Keratinocyte (primary cell): ENCODE measurements at regions not wholly inside any gene's neighbourhood (a gene's known extent, or its start where the extent isn't known, plus 50 kb on each side); places are given as distances from the start of the nearest gene placed in this dataset.

Experiments used
- DNase-seq: peaks from one replicate; pipeline ENCODE4 v3.0.0-alpha.2; 2011; ENCODE audit warnings: low read depth, missing footprints, low spot score
- FAIRE-seq: peaks from 2 replicates; lab custom pipeline; 2011; peaks lifted over from hg19 to GRCh38; lab: Jason Lieb, UNC
- H2AFZ ChIP-seq: 2 replicates; pipeline ENCODE4 v1.6.0; 2012; ENCODE audit warnings: low read length, control low read depth, inconsistent platforms; ENCODE audit not compliant: control insufficient read depth
- H3K27ac ChIP-seq: 2 replicates; pipeline ENCODE4 v1.5.1; 2011; ENCODE audit warnings: low read length; ENCODE audit not compliant: control insufficient read depth, insufficient read depth
- H3K27me3 ChIP-seq: 3 replicates; pipeline ENCODE4 v1.6.0; 2011; ENCODE audit warnings: low read length; ENCODE audit not compliant: control insufficient read depth, insufficient read depth; ENCODE audit errors: extremely low read depth
- H3K36me3 ChIP-seq, 2 experiments: 2 replicates in 1 of 2; 3 replicates in 1 of 2; pipeline ENCODE4 v1.5.1; 2011; ENCODE audit warnings: low read length in 2 of 2, mild to moderate bottlenecking in 1 of 2; ENCODE audit not compliant: control insufficient read depth in 2 of 2, insufficient read depth in 2 of 2; ENCODE audit errors: extremely low read depth in 1 of 2
- H3K4me1 ChIP-seq: 3 replicates; pipeline ENCODE4 v1.5.1; 2011; ENCODE audit warnings: low read length; ENCODE audit not compliant: control insufficient read depth, insufficient read depth; ENCODE audit errors: extremely low read depth
- H3K4me2 ChIP-seq: 3 replicates; pipeline ENCODE4 v1.6.0; 2011; ENCODE audit warnings: low read depth, low read length; ENCODE audit not compliant: control insufficient read depth, insufficient read depth; ENCODE audit errors: extremely low read depth
- H3K4me3 ChIP-seq, 3 experiments: fragments of 200-600 bp in 1 of 3; sonication (generic) in 1 of 3; 2 replicates in 2 of 3; 3 replicates in 1 of 3; pipeline ENCODE4 v1.5.1; 2011 to 2016; ENCODE audit warnings: low read length in 3 of 3, mild to moderate bottlenecking in 3 of 3, control low read depth in 2 of 3, inconsistent platforms in 1 of 3, low read depth in 1 of 3, mixed read lengths in 1 of 3, mixed run types in 1 of 3, moderate library complexity in 1 of 3; ENCODE audit not compliant: control insufficient read depth in 2 of 3, insufficient read depth in 2 of 3; ENCODE audit errors: extremely low read depth in 1 of 3
- H3K79me2 ChIP-seq: 2 replicates; pipeline ENCODE4 v1.6.0; 2012; ENCODE audit warnings: low read length; ENCODE audit not compliant: control insufficient read depth, insufficient read depth
- H3K9ac ChIP-seq: 3 replicates; pipeline ENCODE4 v1.6.0; 2011; ENCODE audit warnings: low read length; ENCODE audit not compliant: control insufficient read depth, insufficient read depth; ENCODE audit errors: extremely low read depth
- H3K9me1 ChIP-seq: 3 replicates; pipeline ENCODE4 v1.6.0; 2011; ENCODE audit warnings: low read length; ENCODE audit not compliant: control insufficient read depth, insufficient read depth; ENCODE audit errors: extremely low read depth
- H3K9me3 ChIP-seq: 2 replicates; pipeline ENCODE4 v1.5.1; 2012; ENCODE audit warnings: low read depth, low read length; ENCODE audit not compliant: control insufficient read depth
- H4K20me1 ChIP-seq: 3 replicates; pipeline ENCODE4 v1.6.0; 2011; ENCODE audit warnings: low read length; ENCODE audit not compliant: control insufficient read depth, insufficient read depth; ENCODE audit errors: extremely low read depth
- EZH2 ChIP-seq: IDR thresholded peaks from one replicate; pipeline ENCODE4 v1.6.1; 2012; ENCODE audit warnings: inconsistent platforms, mild to moderate bottlenecking, low read length, moderate library complexity
- dilution Hi-C: fragments of 300-500 bp; cut with MboI; formaldehyde crosslinking; loops from one replicate; pipeline ENCODE4 v1.7.0; 2020; ENCODE audit warnings: low sequenced_read_pairs; ENCODE audit not compliant: extremely low pct_ligation_motif_present
- TF ChIP-seq, protein P1 (sequence below), 3 experiments: IDR thresholded peaks in 1 of 3; conservative IDR thresholded peaks in 1 of 3; optimal IDR thresholded peaks in 1 of 3; 2 replicates in 2 of 3; 3 replicates in 1 of 3; pipeline versions ENCODE3 to v1.5.1; 2011; ENCODE audit warnings: low read length in 3 of 3, mild to moderate bottlenecking in 3 of 3, moderate library complexity in 2 of 3, control low read depth in 1 of 3, inconsistent platforms in 1 of 3; ENCODE audit not compliant: insufficient read depth in 2 of 3; ENCODE audit errors: extremely low read depth in 1 of 3

DNA sequence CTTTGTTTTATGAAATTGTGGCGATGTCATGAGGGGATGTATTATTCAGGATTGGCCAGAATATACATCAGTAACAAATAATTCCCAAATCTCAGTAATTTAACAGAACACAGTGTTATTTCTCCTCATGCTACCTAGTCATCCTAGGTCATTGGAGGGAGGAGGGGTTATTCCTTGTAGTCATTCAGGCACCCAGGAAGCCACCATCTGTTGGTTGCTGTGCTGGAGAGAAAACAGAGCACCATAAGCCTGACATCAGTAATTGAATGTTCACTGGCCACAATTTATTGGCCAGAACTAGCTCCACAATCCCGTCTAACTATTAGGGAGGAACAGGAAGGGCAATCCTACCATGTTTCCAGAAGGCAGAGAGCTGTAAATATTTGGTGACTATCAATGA is 303.5 kb upstream of the CELF4 start:
- Histone ChIP-seq H3K27me3 (no peaks in the 10 kb centered on the region), H3K4me1 (no peaks in the 10 kb centered on the region)
- no peak for FAIRE-seq

DNA sequence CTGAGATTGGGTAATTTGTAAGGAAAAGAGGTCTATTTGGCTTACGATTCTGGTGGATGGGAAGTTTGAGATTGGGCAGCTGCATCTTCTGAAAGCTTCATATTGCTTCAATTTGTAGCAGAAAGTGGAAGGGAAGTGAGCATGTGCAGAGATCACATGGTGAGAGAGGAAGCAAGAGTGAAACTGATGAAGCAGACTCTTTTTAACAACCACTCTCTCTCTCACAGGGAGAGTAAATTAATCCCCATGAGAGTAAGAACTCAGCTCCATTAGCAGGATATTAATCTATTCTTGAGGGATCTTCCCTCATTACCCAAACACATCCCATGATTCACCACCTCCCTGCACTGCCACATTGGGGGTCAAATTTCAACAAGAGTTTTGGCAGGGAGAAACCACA is 298.5 kb upstream of the CELF4 start:
- Histone ChIP-seq H3K4me1 (no peaks in the 10 kb centered on the region), H3K27ac (no peak overlapping the region), H3K36me3 (no peaks in the 10 kb centered on the region), H3K9ac (no peak overlapping the region), H3K79me2 (no peaks in the 10 kb centered on the region), H3K9me3 (no peaks in the 10 kb centered on the region), H3K4me3 (no peak overlapping the region), H2AFZ (no peak overlapping the region), H4K20me1 (no peaks in the 10 kb centered on the region), H3K9me1 (no peaks in the 10 kb centered on the region), H3K27me3 (no peaks in the 10 kb centered on the region), H3K4me2 (no peak overlapping the region)
- dilution Hi-C loops, result no loop called here
- no peak for FAIRE-seq
- no peak for DNase-seq
- TF ChIP-seq, protein P1, sequence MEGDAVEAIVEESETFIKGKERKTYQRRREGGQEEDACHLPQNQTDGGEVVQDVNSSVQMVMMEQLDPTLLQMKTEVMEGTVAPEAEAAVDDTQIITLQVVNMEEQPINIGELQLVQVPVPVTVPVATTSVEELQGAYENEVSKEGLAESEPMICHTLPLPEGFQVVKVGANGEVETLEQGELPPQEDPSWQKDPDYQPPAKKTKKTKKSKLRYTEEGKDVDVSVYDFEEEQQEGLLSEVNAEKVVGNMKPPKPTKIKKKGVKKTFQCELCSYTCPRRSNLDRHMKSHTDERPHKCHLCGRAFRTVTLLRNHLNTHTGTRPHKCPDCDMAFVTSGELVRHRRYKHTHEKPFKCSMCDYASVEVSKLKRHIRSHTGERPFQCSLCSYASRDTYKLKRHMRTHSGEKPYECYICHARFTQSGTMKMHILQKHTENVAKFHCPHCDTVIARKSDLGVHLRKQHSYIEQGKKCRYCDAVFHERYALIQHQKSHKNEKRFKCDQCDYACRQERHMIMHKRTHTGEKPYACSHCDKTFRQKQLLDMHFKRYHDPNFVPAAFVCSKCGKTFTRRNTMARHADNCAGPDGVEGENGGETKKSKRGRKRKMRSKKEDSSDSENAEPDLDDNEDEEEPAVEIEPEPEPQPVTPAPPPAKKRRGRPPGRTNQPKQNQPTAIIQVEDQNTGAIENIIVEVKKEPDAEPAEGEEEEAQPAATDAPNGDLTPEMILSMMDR (optimal IDR thresholded peaks at IDR 0.05 in 1 of 3, IDR thresholded peaks at IDR 0.05 in 1 of 3, conservative IDR thresholded peaks at IDR 0.05 in 1 of 3; ENCODE audit: extremely low read depth in 1 of 3, insufficient read depth in 2 of 3, low read length in 3 of 3), result no peak

More for the DNA sequence above, 303.5 kb upstream of the CELF4 start:
- no peak overlapping the region for H2AFZ ChIP-seq
- H3K9ac ChIP-seq, result no peak overlapping the region
- H3K36me3 ChIP-seq, result no peaks in the 10 kb centered on the region
- no peak for DNase-seq
- dilution Hi-C loops, result no loop called here
- TF ChIP-seq EZH2, result no peak
- TF ChIP-seq, protein P1 (optimal IDR thresholded peaks at IDR 0.05 in 1 of 3, IDR thresholded peaks at IDR 0.05 in 1 of 3, conservative IDR thresholded peaks at IDR 0.05 in 1 of 3; ENCODE audit: extremely low read depth in 1 of 3, insufficient read depth in 2 of 3, low read length in 3 of 3), result no peak
- H3K9me3 ChIP-seq, result no peaks in the 10 kb centered on the region
- H3K9me1 ChIP-seq, result no peaks in the 10 kb centered on the region
- no peaks in the 10 kb centered on the region for H3K79me2 ChIP-seq
- H3K4me2 ChIP-seq, result no peak overlapping the region
- no peaks in the 10 kb centered on the region for H4K20me1 ChIP-seq
- H3K27ac ChIP-seq, result no peak overlapping the region
- no peak overlapping the region for H3K4me3 ChIP-seq
